RPMI8226 (cell line): ENCODE measurements at regions not wholly inside any gene's neighbourhood (a gene's known extent, or its start where the extent isn't known, plus 50 kb on each side); places are given as distances from the start of the nearest gene placed in this dataset.
"Not testable (repeated sequence)": the region's sequence is repeated elsewhere in the genome, so short reads cannot be mapped to it uniquely, and the experiment has no call there.

Source experiments
- DNase-seq: peaks from one replicate; pipeline ENCODE4 v3.0.0-alpha.2; 2015

GRCh38 chr13:91228108-91228507 lies 119.4 kb upstream of the MIR17HG start:
- no peak for DNase-seq

DNA sequence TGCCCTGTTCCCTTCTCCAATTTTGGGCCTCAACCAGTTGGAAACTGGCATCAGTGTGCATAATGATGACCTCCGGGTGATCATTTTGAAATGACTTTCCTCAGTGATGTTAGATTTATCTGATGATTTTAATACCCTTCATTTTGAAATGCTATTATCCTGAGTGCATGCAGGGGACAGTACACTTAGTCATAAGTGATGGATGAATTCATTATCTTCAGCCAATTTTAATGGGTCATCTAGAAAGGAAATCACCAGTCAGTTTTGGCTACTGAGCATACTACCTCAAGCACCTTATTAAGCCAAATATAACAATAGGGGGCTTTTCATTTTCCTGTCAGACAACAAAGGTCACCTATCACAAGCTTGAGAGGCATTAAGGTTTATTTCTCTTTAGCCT lies 118.5 kb upstream of the MIR17HG start:
- no peak for DNase-seq

- DNase-seq: no peak
These were observed 114.8 kb upstream of the MIR17HG start for GRCh38 chr13:91232716-91233115.

DNA sequence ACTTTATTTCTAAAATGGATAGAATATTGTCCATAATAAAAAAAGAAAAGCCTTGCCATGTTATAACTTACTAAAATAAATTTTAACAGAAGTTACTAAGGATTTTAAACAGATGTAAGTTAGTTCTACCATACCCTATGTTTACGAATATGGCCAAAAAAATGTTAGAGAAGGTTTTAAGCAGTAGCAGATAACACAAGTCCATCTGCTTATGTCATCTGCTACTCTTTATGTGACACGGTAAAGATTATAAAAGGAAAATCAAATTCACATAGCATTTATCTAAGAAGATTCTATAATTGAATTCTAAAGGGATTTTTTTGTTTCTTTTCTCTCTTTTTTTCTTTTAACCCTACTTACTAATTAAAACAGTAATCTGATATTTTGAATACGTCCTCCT lies 114.2 kb upstream of the MIR17HG start:
- DNase-seq: no peak

GRCh38 chr13:91236182-91236581 lies 111.3 kb upstream of the MIR17HG start:
- no peak for DNase-seq

DNA sequence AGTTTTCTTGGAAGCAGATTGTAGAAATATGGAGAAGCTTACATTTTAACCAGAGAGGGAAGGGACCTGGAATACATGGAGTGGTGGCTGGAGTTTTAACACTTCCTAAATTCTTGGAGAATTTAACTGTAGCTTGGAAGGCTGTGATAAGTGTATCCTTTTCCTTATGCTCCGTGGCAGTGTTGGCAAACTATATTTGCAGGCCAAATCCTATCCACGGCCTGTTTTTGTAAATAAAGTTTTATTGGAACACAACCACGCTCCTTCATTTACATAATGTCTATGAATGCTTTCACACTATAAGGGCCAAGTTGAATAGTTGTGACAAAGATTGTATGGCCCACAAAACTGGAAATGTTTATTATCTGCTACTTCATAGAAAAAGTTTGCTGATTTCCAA lies 110.6 kb upstream of the MIR17HG start:
- no peak for DNase-seq

GRCh38 chr13:91238036-91238435 lies 109.5 kb upstream of the MIR17HG start:
- DNase-seq: no peak

- no peak for DNase-seq
These were observed 107.1 kb upstream of the MIR17HG start for GRCh38 chr13:91240341-91240740.

- DNase-seq: no peak
These were observed 106.1 kb upstream of the MIR17HG start for GRCh38 chr13:91241221-91241933.

GRCh38 chr13:91242652-91243051 lies 104.8 kb upstream of the MIR17HG start:
- DNase-seq: no peak

- DNase-seq: no peak
These were observed 102.2 kb upstream of the MIR17HG start for GRCh38 chr13:91245288-91245687.

DNA sequence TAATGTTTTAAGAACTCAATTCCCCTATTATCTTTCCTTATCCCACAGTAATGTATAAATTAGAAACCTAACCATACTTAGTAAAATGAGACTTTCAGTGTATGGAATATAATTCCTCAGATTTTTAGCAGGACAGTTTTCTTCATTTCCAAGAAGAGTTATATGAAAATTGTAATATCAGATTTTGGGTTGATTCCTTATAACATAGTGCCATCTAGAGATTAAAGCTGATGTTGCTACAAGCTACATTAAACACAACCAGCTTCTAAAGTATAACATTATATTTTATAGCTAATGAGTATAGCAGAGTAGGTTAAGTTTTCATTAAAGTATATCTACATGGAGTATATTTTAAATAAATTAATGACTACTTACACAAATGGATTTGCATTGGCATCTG lies 99.7 kb upstream of the MIR17HG start:
- DNase-seq: no peak

- no peak for DNase-seq
These were observed 99.2 kb upstream of the MIR17HG start for GRCh38 chr13:91248249-91248648.

GRCh38 chr13:91249370-91249769 lies 98.1 kb upstream of the MIR17HG start:
- DNase-seq: no peak

DNA sequence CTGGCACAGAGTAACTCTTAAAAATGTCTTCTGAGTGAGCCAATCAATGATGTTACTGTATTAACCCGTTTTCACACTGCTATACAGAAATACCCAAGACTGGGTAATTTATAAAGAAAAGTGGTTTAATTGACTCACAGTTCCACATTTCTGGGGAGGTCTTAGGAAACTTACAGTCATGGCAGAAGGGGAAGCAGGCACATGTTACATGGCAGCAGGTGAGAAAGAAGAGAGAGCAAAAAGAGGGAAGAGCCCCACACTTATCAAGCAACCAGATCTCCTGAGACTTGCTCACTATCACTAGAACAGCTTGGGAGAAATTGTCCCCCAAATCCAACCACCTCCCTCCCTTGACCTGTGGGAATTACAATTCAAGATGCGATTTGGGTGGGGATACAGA lies 97.6 kb upstream of the MIR17HG start:
- no peak for DNase-seq

GRCh38 chr13:91251573-91251972 lies 95.9 kb upstream of the MIR17HG start:
- DNase-seq: not testable (repeated sequence)

- DNase-seq: no peak
These were observed 83.0 kb upstream of the MIR17HG start for GRCh38 chr13:91264484-91264883.

DNA sequence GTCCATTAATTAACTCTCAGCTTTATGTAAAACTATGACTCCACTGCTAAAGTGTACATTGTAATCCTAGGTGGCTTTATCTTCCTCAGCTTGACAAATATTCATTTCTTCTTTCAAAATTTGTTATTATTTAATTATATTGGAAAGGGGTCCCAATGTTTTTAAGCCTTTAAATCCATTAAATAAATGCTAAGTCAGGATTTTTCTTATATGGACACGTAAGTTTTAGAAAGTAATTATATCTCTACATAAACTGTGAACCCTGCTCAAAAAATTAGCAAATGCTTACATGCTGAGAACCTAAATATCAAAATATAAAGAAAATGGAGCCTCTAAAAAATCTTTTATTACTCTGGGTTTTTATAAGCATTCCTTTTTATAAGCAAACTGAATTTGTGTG lies 78.2 kb upstream of the MIR17HG start:
- DNase-seq: no peak

DNA sequence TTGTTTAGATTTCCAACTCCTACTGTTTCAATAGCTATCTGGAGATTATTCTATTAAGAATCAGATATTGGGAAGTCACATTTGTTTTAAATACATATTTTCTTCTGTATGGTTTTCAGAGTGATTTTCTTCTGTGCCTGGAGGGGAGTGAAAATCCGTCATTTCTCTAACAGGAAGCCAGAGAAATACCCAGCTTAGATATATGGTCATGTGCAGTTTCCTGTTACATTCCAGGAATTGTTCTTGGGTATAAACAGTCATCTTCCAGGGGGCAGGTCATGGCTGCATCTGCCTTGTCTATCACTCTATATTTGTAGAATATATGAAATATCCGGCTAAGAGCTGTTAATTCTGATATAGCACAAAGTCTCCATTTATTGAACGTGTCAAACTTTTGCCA lies 77.5 kb upstream of the MIR17HG start:
- no peak for DNase-seq

DNA sequence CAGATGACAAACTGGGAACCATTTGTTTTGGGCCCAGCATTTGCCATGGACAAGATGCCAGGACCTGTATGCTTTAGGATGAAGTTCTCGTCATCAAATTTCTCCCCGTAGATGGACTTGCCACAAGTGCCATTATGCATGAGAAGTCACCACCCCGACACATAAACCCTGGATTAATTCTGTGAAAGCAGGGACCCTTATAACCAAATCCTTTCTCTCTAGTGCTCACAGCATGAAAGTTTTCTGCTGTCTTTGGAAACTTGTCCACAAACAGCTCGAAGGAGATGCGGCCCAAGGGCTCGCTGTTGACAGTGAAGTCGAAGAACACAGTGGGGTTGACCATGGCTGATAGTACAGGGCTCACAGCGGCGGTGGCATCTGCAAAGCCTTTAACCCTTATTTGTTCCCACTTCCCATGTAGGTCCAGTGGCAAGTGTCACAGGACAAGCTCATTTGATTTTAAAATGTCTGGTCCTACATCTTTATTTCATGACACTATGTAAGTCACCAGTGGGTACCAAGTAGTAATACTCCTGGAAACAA lies 75.2 kb upstream of the MIR17HG start:
- DNase-seq: no peak

DNA sequence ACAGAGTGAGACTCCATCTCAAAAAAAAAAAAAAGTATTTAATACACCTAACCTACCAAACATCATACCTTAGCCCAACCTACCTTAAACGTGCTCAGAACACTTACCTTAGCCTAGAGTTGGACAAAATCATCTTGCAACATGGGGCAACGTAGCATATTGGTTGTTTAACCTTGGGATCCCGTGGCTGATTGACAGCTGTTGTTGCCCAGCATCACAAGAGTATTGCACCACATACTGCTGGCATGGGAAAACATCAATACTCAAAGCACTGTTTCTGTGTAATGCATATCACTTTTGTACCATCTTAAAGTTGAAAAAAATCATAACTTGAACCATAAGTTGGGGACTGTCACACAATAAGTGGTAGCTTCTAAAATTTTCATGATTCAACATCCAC lies 73.8 kb upstream of the MIR17HG start:
- DNase-seq: no peak

GRCh38 chr13:91277013-91277676 lies 70.3 kb upstream of the MIR17HG start:
- no peak for DNase-seq

DNA sequence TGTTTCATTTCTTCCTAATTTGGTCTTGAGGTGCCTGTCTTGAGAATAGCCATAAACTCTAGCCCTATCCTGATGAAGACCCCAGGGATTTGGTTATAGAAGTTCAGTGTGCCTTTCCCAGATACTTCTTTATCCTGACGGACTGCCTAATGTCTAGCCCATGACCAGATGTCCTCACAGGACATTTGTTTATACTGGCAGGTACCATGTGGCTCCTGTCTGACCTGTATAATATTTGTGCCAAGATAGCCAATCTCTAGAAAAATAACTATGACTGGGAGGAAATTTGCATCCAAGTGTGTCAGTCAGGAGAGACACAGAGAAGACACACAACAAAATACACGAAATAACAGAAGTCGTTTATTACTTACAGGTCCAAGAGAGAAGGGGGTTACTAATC lies 69.2 kb upstream of the MIR17HG start:
- DNase-seq: no peak

DNA sequence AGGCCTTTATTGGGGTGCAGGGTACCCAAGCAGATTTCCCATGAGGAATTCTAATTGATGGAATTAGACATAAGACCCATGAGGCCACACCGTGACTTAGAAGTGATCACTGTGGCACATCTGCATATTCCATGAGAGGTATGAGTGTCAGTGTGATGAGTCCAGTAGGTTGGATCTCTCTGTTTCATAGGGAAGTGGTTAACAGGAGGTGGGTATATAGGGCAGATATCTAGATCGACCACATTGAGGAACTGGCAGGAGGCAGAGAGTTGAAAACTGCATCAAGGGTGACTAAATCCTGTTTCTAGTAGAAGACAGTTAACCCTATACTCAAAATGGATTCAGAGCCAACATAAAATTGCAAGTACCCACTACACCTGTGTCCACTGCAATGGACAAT lies 68.6 kb upstream of the MIR17HG start:
- no peak for DNase-seq

DNA sequence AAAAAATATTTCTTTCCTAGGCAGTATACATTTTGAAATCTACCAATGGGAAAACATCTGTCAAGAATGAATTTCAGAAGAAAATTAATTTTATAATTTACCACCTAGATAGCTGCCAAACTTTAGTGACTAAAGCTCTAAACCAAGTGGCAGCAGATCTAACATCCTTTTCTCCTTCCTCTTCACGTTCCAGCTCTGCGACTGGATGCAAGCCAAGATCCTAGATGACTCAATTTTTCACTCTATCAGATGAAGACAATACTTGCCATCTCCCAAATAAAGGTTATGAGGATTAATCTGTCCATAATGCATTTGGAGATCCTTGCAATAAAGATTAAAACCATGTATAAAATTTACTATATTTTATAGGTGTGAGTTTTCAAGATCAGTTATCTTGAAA lies 66.7 kb upstream of the MIR17HG start:
- DNase-seq: no peak
